Naive thymus-derived CD4-positive, alpha-beta T cell (primary cell): ENCODE measurements at regions not wholly inside any gene's neighbourhood (a gene's known extent, or its start where the extent isn't known, plus 50 kb on each side); places are given as distances from the start of the nearest gene placed in this dataset.

Experiments
- ATAC-seq: fragments of 150-1000 bp; cut with Tn5 transposase; 2 replicates; pipeline ENCODE4 v1.10.0; 2021; ENCODE audit warnings: mild to moderate bottlenecking, moderate library complexity
- CTCF ChIA-PET: fragments of 350-600 bp; sonication (Branson Sonifier 250); formaldehyde crosslinking; loops from one replicate; lab custom pipeline; 2021; ENCODE audit warnings: antibody characterized with exemption; lab: Charles Lee
- POLR2A ChIA-PET: fragments of 350-600 bp; sonication (Branson Sonifier 250); formaldehyde crosslinking; loops from one replicate; lab custom pipeline; 2021; ENCODE audit warnings: antibody characterized with exemption, inconsistent platforms; lab: Charles Lee
- DNase-seq, 9 donors: peaks; one replicate each; pipeline versions ENCODE4 v3.0.0 to v3.0.0-alpha.2; 2020 to 2022; ENCODE audit warnings: mixed read lengths in 1 of 9
- H3K27ac ChIP-seq: one replicate; pipeline ENCODE4 v1.7.0; 2013; ENCODE audit warnings: mild to moderate bottlenecking, low read depth, low read length, moderate library complexity
- H3K27me3 ChIP-seq, 2 donors: one replicate each; pipeline ENCODE4 v1.7.0; 2013; ENCODE audit warnings: low read length in 2 of 2, mild to moderate bottlenecking in 2 of 2, moderate library complexity in 2 of 2; ENCODE audit not compliant: control insufficient read depth in 2 of 2, insufficient read depth in 2 of 2
- H3K36me3 ChIP-seq, 3 experiments: 1 replicate in 2 of 3; 2 replicates in 1 of 3; pipeline ENCODE4 v1.7.0; 2013; ENCODE audit warnings: low read length in 3 of 3, mild to moderate bottlenecking in 3 of 3, moderate library complexity in 1 of 3; ENCODE audit not compliant: insufficient read depth in 3 of 3, control insufficient read depth in 2 of 3
- H3K4me1 ChIP-seq, 2 donors: one replicate each; pipeline ENCODE4 v1.7.0; 2013; ENCODE audit warnings: low read length in 2 of 2, mild to moderate bottlenecking in 2 of 2, moderate library complexity in 1 of 2; ENCODE audit not compliant: control insufficient read depth in 2 of 2, insufficient read depth in 2 of 2
- H3K4me3 ChIP-seq: 2 replicates; pipeline ENCODE4 v1.7.0; 2013; ENCODE audit warnings: mild to moderate bottlenecking, low read length
- H3K9me3 ChIP-seq, 3 experiments: 1 replicate in 2 of 3; 2 replicates in 1 of 3; pipeline ENCODE4 v1.7.0; 2013; ENCODE audit warnings: low read length in 3 of 3; ENCODE audit not compliant: control insufficient read depth in 2 of 3
- H3K27ac Mint-ChIP-seq, 9 donors: one replicate each; pipeline ENCODE4 v1.8.0; 2020 to 2022; ENCODE audit warnings: mixed read lengths in 9 of 9, mild to moderate bottlenecking in 8 of 9, moderate library complexity in 5 of 9, inconsistent platforms in 2 of 9
- H3K27me3 Mint-ChIP-seq, 5 donors: one replicate each; pipeline ENCODE4 v1.8.0; 2021 to 2022; ENCODE audit warnings: mixed read lengths in 5 of 5, mild to moderate bottlenecking in 1 of 5
- H3K36me3 Mint-ChIP-seq, 5 donors: one replicate each; pipeline ENCODE4 v1.8.0; 2020 to 2022; ENCODE audit warnings: mixed read lengths in 5 of 5, mild to moderate bottlenecking in 3 of 5, inconsistent platforms in 1 of 5
- H3K4me1 Mint-ChIP-seq, 7 donors: one replicate each; pipeline ENCODE4 v1.8.0; 2020 to 2022; ENCODE audit warnings: mixed read lengths in 7 of 7, mild to moderate bottlenecking in 3 of 7, inconsistent platforms in 1 of 7
- H3K4me3 Mint-ChIP-seq, 10 donors: one replicate each; pipeline ENCODE4 v1.8.0; 2020 to 2022; ENCODE audit warnings: mild to moderate bottlenecking in 10 of 10, mixed read lengths in 10 of 10, moderate library complexity in 6 of 10, inconsistent platforms in 2 of 10
- H3K9me3 Mint-ChIP-seq, 11 donors: one replicate each; pipeline ENCODE4 v1.8.0; 2020 to 2022; ENCODE audit warnings: mixed read lengths in 11 of 11, mild to moderate bottlenecking in 4 of 11, inconsistent platforms in 1 of 11, moderate library complexity in 1 of 11
- intact Hi-C, 2 donors: fragments of 100-400 bp; cut with micrococcal nuclease; formaldehyde crosslinking; loops; one replicate each; pipeline ENCODE4 v1.15.1; 2023

DNA sequence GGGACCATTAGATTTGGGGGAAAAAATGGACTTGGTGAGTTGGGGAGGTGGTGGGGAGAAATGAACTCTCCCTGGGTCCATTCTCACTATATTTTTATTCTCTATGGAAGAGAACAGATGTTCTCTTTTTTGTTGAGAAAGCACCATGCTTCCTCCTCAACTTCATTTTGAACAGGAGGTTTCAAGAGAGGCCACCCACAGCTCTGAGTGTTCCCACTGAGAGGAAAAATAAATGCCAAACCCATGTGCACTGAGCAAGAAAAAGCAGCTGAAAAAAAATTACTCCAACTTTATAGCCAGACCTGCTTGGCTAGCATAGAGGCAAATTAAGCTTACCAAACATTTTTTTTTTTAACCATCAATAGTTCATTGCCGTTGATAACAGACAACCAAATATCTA lies 883.6 kb downstream of the KCNJ2 start:
- CTCF ChIA-PET, result no interaction called here
- Histone ChIP-seq H3K36me3 (no peaks in the 10 kb centered on the region), H3K4me3 (no peak overlapping the region), H3K4me1 (no peaks in the 10 kb centered on the region), H3K27ac (no peak overlapping the region), H3K27me3 (no peaks in the 10 kb centered on the region), H3K9me3 (no peaks in the 10 kb centered on the region)
- H3K36me3 Mint-ChIP-seq, result peaks cover 0 to 4% (median 0%) of the 10 kb centered on the region in 5 donors
- DNase-seq, result no peak
- no peak for ATAC-seq
- H3K4me3 Mint-ChIP-seq, result no peak overlapping the region
- H3K27me3 Mint-ChIP-seq, result no peaks in the 10 kb centered on the region
- H3K4me1 Mint-ChIP-seq, result no peaks in the 10 kb centered on the region
- POLR2A ChIA-PET, result no interaction called here
- intact Hi-C loops, result no loop called here
- no peak overlapping the region for H3K27ac Mint-ChIP-seq
- peaks cover 0 to 33% (median 7%) of the 10 kb centered on the region in 11 donors for H3K9me3 Mint-ChIP-seq

DNA sequence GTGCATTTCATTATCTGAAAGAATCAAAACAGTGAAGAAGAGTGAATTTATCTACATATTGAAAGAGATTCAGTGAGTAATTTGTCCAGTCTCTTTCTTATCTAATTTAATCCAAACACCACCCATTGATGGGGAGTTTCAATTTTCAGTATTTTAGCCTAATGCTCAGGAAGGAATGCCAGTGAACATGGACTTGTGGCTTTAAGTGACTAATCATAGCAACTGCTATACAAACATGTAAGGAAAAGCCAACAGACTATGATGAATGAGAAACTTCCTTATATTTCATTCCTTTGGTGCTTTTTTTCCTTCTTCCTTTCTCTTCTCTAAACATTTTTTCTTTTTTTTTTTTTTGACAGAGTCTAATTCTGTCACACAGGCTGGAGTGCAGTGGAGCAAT lies 885.8 kb downstream of the KCNJ2 start:
- Histone ChIP-seq H3K4me3 (no peak overlapping the region), H3K27ac (no peak overlapping the region), H3K36me3 (no peaks in the 10 kb centered on the region), H3K27me3 (no peaks in the 10 kb centered on the region), H3K9me3 (no peaks in the 10 kb centered on the region), H3K4me1 (no peaks in the 10 kb centered on the region)
- peaks cover 0 to 4% (median 0%) of the 10 kb centered on the region in 5 donors for H3K36me3 Mint-ChIP-seq
- POLR2A ChIA-PET, result no interaction called here
- intact Hi-C loops, result no loop called here
- no peak overlapping the region for H3K4me3 Mint-ChIP-seq
- no peak for DNase-seq
- CTCF ChIA-PET, result no interaction called here
- no peak overlapping the region for H3K27ac Mint-ChIP-seq
- H3K4me1 Mint-ChIP-seq, result no peaks in the 10 kb centered on the region
- H3K9me3 Mint-ChIP-seq, result peaks cover 0 to 35% (median 7%) of the 10 kb centered on the region in 11 donors
- ATAC-seq, result no peak
- no peaks in the 10 kb centered on the region for H3K27me3 Mint-ChIP-seq

DNA sequence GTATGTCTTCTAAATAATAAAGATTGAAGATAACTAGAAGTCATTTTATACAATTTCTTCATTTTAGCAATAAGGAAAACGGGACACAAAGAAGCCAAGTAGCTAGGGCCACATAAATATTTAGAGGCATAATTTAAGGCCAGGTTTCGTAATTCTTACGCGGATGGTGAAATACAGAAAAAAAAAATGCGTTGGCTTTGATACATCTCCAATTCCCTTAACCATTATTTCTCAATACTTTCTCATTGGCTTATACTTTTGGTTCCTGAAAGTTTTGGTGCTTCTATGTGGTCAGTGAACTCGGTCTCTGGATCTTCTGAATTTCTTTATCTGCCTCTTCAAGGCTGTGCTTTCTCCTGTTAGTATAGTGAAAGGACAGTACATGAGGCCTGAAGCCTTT lies 888.1 kb downstream of the KCNJ2 start:
- ChIA-PET POLR2A (no interaction called here), CTCF (no interaction called here)
- H3K27ac ChIP-seq, result no peak overlapping the region
- Mint-ChIP-seq H3K9me3 (peaks cover 0 to 25% (median 6%) of the 10 kb centered on the region in 11 donors), H3K4me1 (no peaks in the 10 kb centered on the region), H3K27me3 (no peaks in the 10 kb centered on the region), H3K4me3 (no peak overlapping the region), H3K36me3 (no peaks in the 10 kb centered on the region), H3K27ac (no peak overlapping the region)
- DNase-seq (no peak), ATAC-seq (no peak)
- H3K9me3 ChIP-seq, result no peaks in the 10 kb centered on the region
- no peaks in the 10 kb centered on the region for H3K36me3 ChIP-seq
- H3K4me1 ChIP-seq, result no peaks in the 10 kb centered on the region
- H3K4me3 ChIP-seq, result no peak overlapping the region
- H3K27me3 ChIP-seq, result no peaks in the 10 kb centered on the region
- intact Hi-C loops, result no loop called here

DNA sequence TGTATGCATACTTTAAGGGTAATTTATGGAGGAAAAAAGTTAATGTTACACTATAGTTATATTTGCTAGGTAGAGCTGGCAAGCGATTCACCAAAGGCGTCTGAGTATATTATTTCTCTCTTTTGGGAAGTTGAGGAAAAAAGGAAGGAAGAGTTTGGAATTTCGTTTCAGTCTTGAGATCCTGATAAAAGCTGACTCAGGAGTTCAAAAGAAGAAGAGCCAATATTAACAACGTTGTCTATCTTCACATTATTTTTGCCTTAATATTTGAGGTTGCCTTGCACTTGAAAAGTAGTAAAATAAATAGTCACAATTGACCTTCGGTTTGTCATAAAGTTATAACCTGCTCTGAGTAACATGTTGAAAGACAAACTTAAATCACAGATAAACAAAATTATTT lies 888.6 kb downstream of the KCNJ2 start:
- Histone ChIP-seq H3K27me3 (no peaks in the 10 kb centered on the region), H3K27ac (no peak overlapping the region), H3K4me3 (no peak overlapping the region), H3K4me1 (no peaks in the 10 kb centered on the region), H3K36me3 (no peaks in the 10 kb centered on the region), H3K9me3 (no peaks in the 10 kb centered on the region)
- H3K4me3 Mint-ChIP-seq, result no peak overlapping the region
- no peaks in the 10 kb centered on the region for H3K36me3 Mint-ChIP-seq
- peaks cover 0 to 22% (median 6%) of the 10 kb centered on the region in 11 donors for H3K9me3 Mint-ChIP-seq
- intact Hi-C loops, result no loop called here
- H3K4me1 Mint-ChIP-seq, result no peaks in the 10 kb centered on the region
- ChIA-PET CTCF (no interaction called here), POLR2A (no interaction called here)
- ATAC-seq, result no peak
- no peak for DNase-seq
- H3K27ac Mint-ChIP-seq, result no peak overlapping the region
- H3K27me3 Mint-ChIP-seq, result no peaks in the 10 kb centered on the region

DNA sequence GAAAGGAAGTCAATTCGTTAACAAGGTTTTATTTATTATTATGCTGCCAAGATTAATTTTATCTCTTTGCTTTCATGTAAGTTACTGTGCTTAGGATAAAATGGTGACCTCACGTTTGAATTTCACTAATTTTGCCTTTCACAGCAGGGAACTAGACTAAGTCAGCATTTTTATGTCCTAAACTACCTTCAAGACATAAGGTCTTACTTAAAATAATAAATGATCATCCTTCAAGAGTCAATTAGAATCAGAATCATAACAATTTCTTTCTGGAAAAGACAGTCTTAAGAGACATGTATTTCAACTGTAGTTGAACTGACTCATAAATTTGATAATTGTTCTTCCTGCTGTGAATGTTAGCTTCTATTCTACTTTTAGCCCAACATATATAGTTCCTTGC lies 893.8 kb downstream of the KCNJ2 start:
- Histone ChIP-seq H3K4me1 (no peaks in the 10 kb centered on the region), H3K36me3 (no peaks in the 10 kb centered on the region), H3K4me3 (no peak overlapping the region), H3K27me3 (no peaks in the 10 kb centered on the region), H3K27ac (no peak overlapping the region), H3K9me3 (no peaks in the 10 kb centered on the region)
- POLR2A ChIA-PET, result no interaction called here
- H3K27ac Mint-ChIP-seq, result no peak overlapping the region
- no peaks in the 10 kb centered on the region for H3K27me3 Mint-ChIP-seq
- DNase-seq (no peak), ATAC-seq (no peak)
- no peaks in the 10 kb centered on the region for H3K36me3 Mint-ChIP-seq
- H3K4me1 Mint-ChIP-seq, result no peaks in the 10 kb centered on the region
- intact Hi-C loops, result no loop called here
- H3K9me3 Mint-ChIP-seq, result peaks cover 0 to 25% (median 7%) of the 10 kb centered on the region in 11 donors
- CTCF ChIA-PET, result no interaction called here
- H3K4me3 Mint-ChIP-seq, result no peak overlapping the region

GRCh38 chr17:71063559-71063958 lies 894.2 kb downstream of the KCNJ2 start:
- H3K27ac ChIP-seq, result no peak overlapping the region
- no peak overlapping the region for H3K4me3 ChIP-seq
- Mint-ChIP-seq H3K4me3 (no peak overlapping the region), H3K9me3 (peaks cover 0 to 25% (median 7%) of the 10 kb centered on the region in 11 donors), H3K27ac (no peak overlapping the region), H3K27me3 (no peaks in the 10 kb centered on the region), H3K36me3 (no peaks in the 10 kb centered on the region), H3K4me1 (no peaks in the 10 kb centered on the region)
- no peaks in the 10 kb centered on the region for H3K27me3 ChIP-seq
- no peaks in the 10 kb centered on the region for H3K4me1 ChIP-seq
- ChIA-PET CTCF (no interaction called here), POLR2A (no interaction called here)
- DNase-seq, result no peak
- no peaks in the 10 kb centered on the region for H3K9me3 ChIP-seq
- intact Hi-C loops, result no loop called here
- ATAC-seq, result no peak
- no peaks in the 10 kb centered on the region for H3K36me3 ChIP-seq

DNA sequence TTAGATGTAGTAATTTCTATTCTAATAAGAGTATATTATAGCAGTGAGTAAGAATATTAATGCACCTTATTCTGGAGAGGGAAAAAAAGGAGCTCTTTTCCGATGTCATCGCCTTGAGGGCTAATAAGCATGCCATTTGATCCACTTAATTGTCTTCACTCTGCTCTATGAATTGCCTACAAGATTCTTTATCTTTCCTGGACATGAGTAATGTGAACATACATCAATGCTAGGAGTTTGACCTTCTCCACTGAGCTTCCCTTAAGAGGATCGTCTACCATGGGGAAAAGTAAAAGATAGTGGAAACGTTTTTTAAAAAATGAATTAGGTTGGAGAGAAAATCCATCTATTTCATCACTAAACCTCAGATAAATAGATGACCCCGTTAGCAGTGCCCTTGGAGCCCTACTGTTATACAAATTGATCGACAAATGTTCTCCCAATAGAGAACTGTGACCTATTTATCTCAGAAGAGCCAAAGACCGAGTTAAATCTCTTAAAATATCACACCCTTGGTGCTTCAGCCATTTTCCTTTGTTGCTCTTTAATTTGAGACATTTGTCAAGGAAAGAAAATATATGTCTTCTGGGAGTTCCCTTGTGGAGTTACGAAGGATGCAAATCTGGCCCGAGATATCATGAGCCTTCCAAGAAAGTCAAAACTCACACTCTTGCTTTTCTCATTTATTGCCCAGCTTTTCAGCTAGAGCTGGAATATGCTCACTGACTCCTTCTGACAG lies 898.5 kb downstream of the KCNJ2 start:
- intact Hi-C loops, result no loop called here
- ATAC-seq (no peak), DNase-seq (no peak)
- no peaks in the 10 kb centered on the region for H3K4me1 ChIP-seq
- H3K27me3 Mint-ChIP-seq, result no peaks in the 10 kb centered on the region
- no peaks in the 10 kb centered on the region for H3K27me3 ChIP-seq
- ChIA-PET CTCF (no interaction called here), POLR2A (no interaction called here)
- no peaks in the 10 kb centered on the region for H3K9me3 ChIP-seq
- no peak overlapping the region for H3K27ac ChIP-seq
- H3K4me1 Mint-ChIP-seq, result no peaks in the 10 kb centered on the region
- H3K4me3 ChIP-seq, result no peak overlapping the region
- no peak overlapping the region for H3K4me3 Mint-ChIP-seq
- H3K36me3 Mint-ChIP-seq, result no peaks in the 10 kb centered on the region
- no peak overlapping the region for H3K27ac Mint-ChIP-seq
- H3K9me3 Mint-ChIP-seq, result peaks cover 0 to 9% (median 2%) of the 10 kb centered on the region in 11 donors
- no peaks in the 10 kb centered on the region for H3K36me3 ChIP-seq
